HG03571 (cell line): ENCODE measurements at regions not wholly inside any gene's neighbourhood (a gene's known extent, or its start where the extent isn't known, plus 50 kb on each side); places are given as distances from the start of the nearest gene placed in this dataset.

ENCODE experiments used
- ATAC-seq: cut with Tn5 transposase; IDR thresholded peaks from one replicate; pipeline ENCODE4 v1.9.1; 2021; ENCODE audit not compliant: unreplicated experiment

DNA sequence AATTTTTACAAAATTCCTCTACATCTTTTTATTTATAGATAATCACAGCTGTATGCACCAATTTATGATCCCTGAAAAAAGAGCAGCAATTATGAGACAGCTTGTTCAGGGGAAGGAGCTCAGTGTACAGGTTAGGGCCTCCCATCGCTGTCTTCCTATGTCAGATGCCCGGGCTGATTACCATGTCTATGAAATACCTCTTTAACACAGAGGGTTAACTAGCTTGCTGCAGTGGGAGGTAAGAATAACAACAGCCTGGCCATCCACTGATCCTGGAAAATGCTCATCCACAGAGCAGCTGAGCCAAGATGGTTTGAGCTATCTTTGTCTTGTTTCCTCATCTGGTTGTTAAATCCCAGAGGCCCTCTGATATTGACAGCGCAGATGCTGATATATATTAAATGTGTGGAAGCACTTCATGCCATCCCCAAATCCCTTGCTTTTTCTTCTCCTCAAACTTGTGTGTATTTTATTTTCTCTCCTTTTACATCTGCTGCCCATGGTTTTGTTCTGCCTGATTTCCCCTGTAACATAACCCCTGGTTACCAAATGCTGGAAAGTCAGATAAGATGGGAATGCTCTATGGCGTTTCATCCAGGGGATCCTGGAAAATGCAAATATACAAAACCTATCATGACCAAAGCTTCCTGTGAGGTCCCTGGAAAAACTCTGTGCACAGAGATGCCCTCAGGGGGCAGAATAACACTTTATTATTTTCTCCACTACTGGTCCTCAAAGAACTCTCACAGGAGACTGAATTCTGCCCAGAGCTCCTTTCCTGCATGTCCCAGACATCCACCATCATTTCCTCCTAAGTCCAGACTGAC, 85.8 kb upstream of the PUDP start:
- no peak for ATAC-seq

DNA sequence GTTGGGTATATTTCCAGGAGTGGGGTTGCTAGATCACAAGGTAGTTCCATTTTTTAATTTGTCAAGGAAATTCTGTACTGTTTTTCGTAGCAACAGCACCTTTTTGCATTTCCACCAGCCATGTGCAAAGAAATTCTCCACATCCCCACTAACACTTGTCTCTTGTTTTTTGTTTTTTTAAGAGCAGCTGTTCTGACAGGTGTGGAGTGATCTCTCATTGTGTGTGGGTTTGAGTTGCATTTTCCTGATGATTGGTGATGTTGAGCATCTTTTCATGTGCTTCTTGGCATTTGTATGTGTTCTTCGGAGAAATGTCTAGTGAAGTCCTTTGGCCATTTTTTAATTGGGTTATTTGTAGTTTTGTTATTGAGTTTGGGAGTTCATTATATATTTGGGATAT, 80.3 kb upstream of the PUDP start:
- no peak for ATAC-seq

DNA sequence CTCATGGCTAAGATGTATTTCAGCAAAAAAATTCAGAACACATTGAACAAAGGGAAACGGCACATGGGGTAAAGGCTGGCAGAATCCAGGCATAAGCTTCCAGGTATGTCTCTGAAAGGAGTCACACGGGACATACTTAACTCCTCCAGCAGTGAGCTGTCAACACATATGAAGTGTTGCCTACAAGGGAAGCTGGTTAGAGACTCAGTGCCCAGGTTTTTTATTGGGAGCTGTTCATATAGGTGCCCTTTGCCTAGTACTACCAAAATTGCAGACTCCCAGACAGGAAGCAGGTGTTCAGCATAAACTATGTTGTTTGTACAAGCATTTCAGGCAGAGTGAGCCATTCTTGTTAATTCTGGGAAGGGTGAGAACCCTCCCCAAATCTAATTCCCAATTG, 77.4 kb upstream of the PUDP start:
- ATAC-seq, result no peak

DNA sequence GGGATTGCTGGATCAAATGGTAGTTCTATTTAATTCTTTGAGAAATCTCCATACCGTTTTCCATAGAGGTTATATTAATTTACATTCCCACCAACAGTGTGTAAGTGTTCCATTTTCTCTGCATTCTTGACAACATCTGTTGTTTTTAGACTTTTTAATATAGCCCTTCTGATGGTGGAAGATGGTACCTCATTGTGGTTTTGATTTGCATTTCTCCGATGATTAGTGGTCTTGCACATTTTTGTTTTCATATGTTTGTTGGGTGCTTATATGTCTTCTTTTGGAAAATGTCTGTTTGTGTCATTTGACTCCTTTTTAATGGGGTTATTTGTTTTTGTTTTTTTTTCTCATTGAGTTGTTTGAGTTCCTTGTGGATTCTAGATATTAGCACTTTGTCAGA, 75.3 kb upstream of the PUDP start:
- no peak for ATAC-seq

DNA sequence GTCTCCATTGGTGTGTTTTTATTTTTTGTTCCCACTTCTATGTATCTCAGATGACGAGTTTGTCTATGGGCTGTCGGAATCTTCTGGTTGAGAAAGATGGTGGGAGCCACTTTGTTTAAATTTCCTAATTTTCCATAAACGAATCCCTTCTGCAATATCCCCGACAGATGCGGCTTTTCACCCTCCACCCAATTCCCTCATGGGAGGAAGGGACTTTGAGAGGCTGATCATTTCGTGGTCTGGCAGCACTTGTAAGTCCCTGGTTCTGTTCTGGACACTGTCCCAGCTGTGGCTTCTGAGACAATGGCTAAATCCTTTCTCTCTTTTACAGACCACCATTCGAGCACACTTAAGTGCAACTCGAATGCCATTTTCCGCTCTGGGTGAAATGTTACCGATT, 72.2 kb upstream of the PUDP start:
- no peak for ATAC-seq

DNA sequence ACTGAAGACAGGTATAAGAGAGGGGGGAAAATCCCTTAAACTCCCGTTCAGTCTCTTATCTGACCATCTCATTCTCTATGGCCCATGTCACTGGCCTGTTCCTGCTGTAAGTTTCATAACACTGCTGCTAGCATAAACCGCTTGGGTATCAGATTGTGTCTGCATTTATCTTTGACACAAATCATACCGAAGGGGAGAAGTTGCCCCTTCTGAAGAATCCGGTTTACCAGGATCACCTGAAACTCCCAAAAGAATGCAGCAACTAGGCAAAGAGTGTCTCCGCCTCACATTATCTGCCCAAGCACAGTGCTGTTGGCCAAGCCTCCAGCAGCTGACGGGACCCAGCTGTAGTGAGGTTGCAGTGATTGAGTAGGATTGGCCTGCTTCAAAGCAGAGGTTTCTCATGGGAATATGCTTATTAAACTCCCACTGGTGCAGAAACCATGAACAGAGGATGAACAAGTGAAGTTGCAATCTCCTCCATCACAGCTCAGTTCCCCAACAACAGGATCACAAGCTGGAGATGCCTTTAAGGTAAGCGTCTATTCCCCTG, 71.3 kb upstream of the PUDP start:
- ATAC-seq, result no peak

DNA sequence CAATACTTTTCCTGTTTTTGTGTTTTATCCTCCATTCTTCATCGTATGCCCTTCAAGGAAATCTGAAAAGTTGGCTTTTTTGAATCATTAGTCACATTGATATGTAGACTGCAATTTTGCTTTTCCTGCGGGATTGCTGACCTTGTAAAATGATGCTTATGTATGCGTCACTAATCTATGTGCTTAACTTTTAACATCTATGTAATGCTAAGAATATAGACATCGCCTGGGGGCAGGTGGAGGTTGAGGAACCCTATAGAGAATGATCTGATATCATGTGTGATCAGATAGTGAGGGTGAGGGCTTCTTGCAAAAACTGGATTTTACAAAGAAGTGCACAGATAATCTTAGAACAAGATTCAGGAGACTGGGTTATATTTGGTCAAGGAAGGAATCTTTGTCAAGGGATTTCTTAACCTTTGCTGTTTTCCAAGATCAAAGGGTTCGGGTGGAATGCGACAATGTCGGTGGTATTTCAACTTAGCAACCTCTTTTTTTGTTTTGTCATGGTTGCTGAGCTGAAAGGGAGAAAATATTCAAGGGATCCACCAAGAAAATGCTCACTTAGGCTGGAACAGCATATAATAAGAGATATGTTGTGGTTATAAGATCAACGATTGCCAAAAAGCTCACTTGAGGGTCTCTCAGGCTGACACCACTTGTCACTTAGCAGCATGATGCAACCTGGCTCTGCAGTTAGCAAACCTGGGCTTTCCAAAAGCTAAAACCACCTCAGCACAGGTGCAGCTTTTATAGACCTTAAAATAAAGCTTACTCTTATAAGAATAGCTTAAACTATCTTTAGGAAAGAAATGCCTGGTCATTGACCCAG, 70.6 kb upstream of the PUDP start:
- ATAC-seq, result no peak

DNA sequence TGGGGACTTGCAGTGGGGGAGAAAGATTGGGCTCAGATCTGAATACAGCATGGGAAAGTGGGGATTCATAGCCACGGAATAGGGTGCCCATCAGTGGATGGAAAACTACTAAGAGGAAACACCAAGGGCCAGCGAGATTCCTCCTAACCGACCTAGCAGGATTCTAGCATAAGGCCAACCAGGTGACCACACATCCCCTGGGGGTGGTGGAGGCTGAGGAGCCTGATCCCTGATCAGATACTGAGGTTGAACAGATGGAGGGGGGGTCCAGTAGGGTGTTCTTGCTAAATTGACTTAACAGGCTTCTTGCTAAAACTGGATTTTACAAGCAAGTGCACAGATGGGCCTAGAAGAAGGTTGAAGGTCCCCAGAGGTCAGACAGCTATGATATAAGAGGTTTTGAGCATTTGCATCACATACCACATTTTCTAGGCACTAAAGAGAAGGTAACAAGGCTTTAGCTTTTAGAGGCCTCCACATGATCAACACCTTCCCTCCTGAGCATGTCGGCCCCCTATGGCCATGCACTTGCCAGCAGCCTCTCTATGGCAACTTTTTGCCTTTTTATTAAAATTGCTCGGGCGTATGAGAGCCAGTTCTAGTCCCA, 69.1 kb upstream of the PUDP start:
- ATAC-seq, result no peak

DNA sequence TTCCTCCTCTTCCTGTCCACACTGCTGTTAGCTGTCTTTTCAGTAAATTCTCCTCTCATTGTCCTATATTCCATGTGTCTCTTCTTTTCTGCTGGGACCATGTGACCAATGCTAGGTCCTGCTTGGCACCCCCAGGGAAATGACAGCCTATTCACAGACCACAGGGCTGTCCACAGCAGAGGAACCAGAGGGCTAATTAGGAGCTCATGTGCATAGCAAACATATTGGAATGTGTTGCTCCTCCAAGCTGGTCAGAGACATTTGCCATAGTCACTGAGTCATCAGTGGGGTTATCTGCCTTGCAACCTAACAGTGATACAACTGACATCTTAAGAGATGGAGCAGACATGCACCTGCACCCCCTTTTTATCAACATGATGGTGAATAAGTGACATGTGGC, 67.9 kb upstream of the PUDP start:
- no peak for ATAC-seq

DNA sequence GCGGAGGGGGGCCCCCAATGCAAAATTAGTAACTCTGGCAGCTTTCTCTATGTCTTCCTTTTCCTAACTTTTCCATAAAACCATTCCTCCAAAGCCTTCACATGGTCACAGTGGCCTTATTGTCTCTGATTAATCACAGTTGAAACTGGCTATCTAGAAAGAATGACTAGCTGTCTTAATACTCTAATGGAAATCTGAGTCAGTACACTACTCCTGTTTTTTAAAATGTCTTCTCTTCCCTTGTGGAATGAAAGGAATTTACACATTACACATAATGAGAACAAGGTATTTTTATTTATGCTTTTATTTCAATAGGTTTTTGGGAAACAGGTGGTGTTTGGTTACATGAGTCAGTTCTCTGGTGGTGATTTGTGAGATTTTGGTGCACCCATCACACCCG, 66.3 kb upstream of the PUDP start:
- ATAC-seq, result no peak

DNA sequence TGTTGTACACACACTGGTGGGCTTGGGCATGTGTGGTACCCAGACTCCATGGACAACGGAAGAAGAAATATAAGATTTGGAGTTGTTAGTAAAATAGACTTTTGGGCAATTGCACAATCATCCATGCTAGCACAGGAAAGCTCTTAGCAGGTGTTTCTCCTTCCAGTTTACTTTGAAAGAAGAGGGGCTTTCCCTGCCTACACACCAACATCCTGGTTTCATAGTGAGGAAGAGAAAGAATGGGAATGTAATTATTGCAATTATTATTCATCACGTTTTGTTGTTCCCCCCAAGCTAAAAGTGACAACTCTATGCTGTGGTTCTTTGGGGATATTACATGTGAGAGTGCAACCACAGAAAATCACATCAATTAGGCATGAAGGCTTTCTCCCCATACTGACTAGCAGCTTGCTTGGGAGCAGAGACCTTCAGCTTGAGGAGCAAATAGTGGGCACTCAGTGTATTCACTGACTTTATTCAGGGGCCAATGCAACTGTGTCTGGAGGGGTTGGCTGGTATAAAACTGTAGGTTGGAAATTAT, 57.2 kb upstream of the PUDP start:
- ATAC-seq, result no peak

DNA sequence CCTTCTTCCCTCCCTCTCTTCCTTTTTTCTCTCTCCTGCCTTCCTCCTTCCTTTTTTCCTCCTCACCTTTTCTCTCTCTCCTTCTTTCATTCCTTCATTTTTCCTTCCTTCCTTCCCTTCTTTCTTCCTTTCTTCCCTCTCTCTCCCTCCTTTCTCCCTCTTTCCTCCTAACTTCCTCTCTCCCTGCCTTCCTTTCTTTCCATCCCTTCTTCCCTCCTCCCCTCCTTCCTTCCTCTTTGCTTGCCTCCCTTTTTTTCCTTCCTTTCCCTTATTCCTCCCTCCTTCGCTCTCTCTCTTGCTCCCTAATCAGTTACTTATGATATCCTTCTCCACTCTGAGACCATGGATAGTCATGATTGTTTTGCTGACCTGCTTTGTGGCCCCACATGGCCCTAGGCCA, 56.7 kb upstream of the PUDP start:
- no peak for ATAC-seq

DNA sequence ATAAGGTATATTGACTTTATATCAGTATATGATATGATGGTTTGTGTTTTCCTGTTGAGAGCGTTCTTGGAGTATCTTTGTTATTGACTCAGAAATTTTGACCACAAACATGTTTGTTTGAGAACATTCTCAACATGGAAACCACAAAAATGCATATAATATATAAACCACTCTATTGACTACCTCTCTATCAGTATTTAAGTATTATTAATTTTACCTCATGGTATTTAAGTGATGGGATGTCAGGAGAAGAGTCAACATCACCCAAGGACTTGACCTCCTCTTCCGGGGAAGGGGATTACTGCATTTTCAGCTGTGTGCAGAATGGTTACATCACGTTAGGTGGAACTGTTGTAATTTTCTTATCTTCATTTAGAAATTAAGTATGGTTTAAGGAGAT, 54.3 kb upstream of the PUDP start:
- ATAC-seq, result no peak

DNA sequence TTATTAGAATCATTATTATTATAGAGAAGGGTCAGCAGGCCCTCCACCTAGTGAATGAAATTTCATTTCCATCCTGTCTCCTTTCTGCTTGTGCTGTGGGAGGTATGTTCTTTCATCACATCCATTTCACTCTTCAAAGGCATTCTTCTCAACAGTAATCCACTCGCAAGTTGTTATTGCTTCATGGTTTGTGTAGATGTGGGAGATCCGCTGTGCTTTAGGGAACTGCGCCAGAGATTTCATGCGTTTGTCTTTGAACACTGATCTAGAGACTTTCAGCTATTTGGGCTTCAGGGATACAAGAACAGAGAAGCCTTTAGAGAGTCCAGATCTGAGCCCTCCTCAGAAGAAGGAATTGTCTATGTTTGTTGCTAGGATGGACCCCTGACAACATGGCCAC, 53.5 kb upstream of the PUDP start:
- no peak for ATAC-seq

DNA sequence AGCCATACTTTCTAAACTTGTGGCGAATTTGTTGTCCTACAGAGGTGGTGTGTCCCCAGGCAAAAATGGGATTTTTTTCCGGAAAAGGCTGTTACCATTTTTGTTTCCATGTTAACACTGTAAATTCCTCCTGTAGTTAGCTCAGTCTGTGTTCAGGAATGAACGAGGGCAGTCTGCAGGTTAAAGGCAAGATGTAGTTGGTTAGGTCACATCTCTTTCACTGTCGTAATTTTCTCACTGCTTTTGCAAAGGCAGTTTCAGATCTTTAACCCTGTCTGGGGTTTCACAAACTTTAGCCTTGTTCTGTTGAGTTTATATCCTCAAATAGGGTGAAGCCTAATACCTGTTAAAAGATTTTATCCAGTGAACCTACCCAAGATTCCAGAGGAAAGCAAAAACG, 50.5 kb upstream of the PUDP start:
- ATAC-seq, result no peak
